H1 (cell line): ENCODE measurements at regions not wholly inside any gene's neighbourhood (a gene's known extent, or its start where the extent isn't known, plus 50 kb on each side); places are given as distances from the start of the nearest gene placed in this dataset.

Experiments used
- CTCF ChIA-PET: fragments of 300-600 bp; sonication (Branson Sonifier 250); formaldehyde crosslinking; loops from one replicate; lab custom pipeline; 2021; ENCODE audit not compliant: partially characterized antibody; lab: Charles Lee
- POLR2A ChIA-PET: fragments of 300-600 bp; sonication (Branson Sonifier 250); formaldehyde crosslinking; loops from one replicate; lab custom pipeline; 2021; ENCODE audit warnings: inconsistent platforms; ENCODE audit not compliant: partially characterized antibody; lab: Charles Lee
- DNase-seq, 2 experiments: peaks; one replicate each; pipeline versions ENCODE4 v3.0.0 to v3.0.0-alpha.2; 2010 to 2022; ENCODE audit warnings: low spot score in 2 of 2, low read depth in 1 of 2, mixed read lengths in 1 of 2
- FAIRE-seq: peaks from 2 replicates; lab custom pipeline; 2011; peaks lifted over from hg19 to GRCh38; lab: Jason Lieb, UNC
- H2AFZ ChIP-seq: 2 replicates; pipeline ENCODE4 v1.8.1; 2012; ENCODE audit warnings: low read length, inconsistent platforms
- H2AK5ac ChIP-seq: 2 replicates; pipeline ENCODE4 v1.6.1; 2013; ENCODE audit warnings: low read depth, low read length
- H2BK120ac ChIP-seq: replicated peaks from 2 replicates; pipeline ENCODE3; 2013; ENCODE audit warnings: low read depth, low read length, inconsistent platforms
- H2BK12ac ChIP-seq: 2 replicates; pipeline ENCODE4 v1.6.1; 2013; ENCODE audit warnings: low read depth, low read length
- H2BK15ac ChIP-seq: 2 replicates; pipeline ENCODE4 v1.6.1; 2013; ENCODE audit warnings: low read length
- H2BK20ac ChIP-seq: 2 replicates; pipeline ENCODE4 v1.6.1; 2013; ENCODE audit warnings: low read length
- H2BK5ac ChIP-seq: 2 replicates; pipeline ENCODE4 v1.6.1; 2013; ENCODE audit warnings: low read depth, low read length
- H3K14ac ChIP-seq: 2 replicates; pipeline ENCODE4 v1.6.1; 2013; ENCODE audit warnings: inconsistent platforms; ENCODE audit not compliant: insufficient read length
- H3K18ac ChIP-seq: 2 replicates; pipeline ENCODE4 v1.6.1; 2013; ENCODE audit warnings: low read length; ENCODE audit errors: extremely low read depth
- H3K23ac ChIP-seq: 2 replicates; pipeline ENCODE4 v1.6.1; 2013; ENCODE audit warnings: inconsistent platforms; ENCODE audit not compliant: insufficient read length
- H3K23me2 ChIP-seq: 2 replicates; pipeline ENCODE4 v1.6.1; 2013; ENCODE audit warnings: low read depth, low read length
- H3K27ac ChIP-seq: 2 replicates; pipeline ENCODE4 v1.6.1; 2011; ENCODE audit warnings: low read depth, low read length, inconsistent platforms
- H3K27me3 ChIP-seq, 4 experiments: replicated peaks in 1 of 4; 1 replicate in 1 of 4; 2 replicates in 3 of 4; pipeline versions ENCODE4 v1.6.1 to v1.8.1; 2011 to 2013; ENCODE audit warnings: low read length in 3 of 4, mild to moderate bottlenecking in 3 of 4, inconsistent platforms in 2 of 4, mixed read lengths in 2 of 4, moderate library complexity in 1 of 4; ENCODE audit not compliant: control insufficient read depth in 3 of 4, insufficient read depth in 3 of 4; ENCODE audit errors: extremely low read depth in 1 of 4
- H3K36me3 ChIP-seq, 4 experiments: 2 replicates each; pipeline versions ENCODE4 v1.6.1 to v1.8.1; 2011 to 2013; ENCODE audit warnings: mild to moderate bottlenecking in 4 of 4, low read length in 3 of 4, moderate library complexity in 2 of 4, control low read depth in 1 of 4, inconsistent platforms in 1 of 4; ENCODE audit not compliant: insufficient read depth in 4 of 4, control insufficient read depth in 2 of 4
- H3K4ac ChIP-seq: replicated peaks from 2 replicates; pipeline ENCODE3; 2013; ENCODE audit warnings: low read length, low read depth, mixed read lengths, inconsistent platforms; ENCODE audit not compliant: insufficient read length
- H3K4me1 ChIP-seq, 4 experiments: replicated peaks in 1 of 4; 1 replicate in 1 of 4; 2 replicates in 3 of 4; pipeline versions ENCODE4 v1.6.1 to v1.8.1; 2011 to 2013; ENCODE audit warnings: low read length in 3 of 4, inconsistent platforms in 2 of 4, mixed read lengths in 1 of 4; ENCODE audit not compliant: insufficient read depth in 4 of 4, control insufficient read depth in 3 of 4
- H3K4me2 ChIP-seq, 2 experiments: 2 replicates each; pipeline versions ENCODE4 v1.6.1 to v1.8.1; 2011 to 2013; ENCODE audit warnings: low read depth in 2 of 2, low read length in 2 of 2, control low read depth in 1 of 2, inconsistent platforms in 1 of 2, mild to moderate bottlenecking in 1 of 2; ENCODE audit not compliant: insufficient read depth in 1 of 2
- H3K4me3 ChIP-seq, 4 experiments: fragments of 200-600, 300-600 bp in 1 of 4; sonication (generic), shearing (Covaris generic), sonication (Bioruptor Twin) in 1 of 4; 2 replicates each; pipeline versions ENCODE4 v1.5.1 to v1.8.1; 2011 to 2016; ENCODE audit warnings: low read length in 4 of 4, low read depth in 3 of 4, control low read depth in 2 of 4, inconsistent platforms in 2 of 4, mild to moderate bottlenecking in 2 of 4, mixed read lengths in 1 of 4, moderate library complexity in 1 of 4; ENCODE audit not compliant: insufficient read depth in 2 of 4; ENCODE audit errors: extremely low read depth in 1 of 4
- H3K56ac ChIP-seq: replicated peaks from 2 replicates; pipeline ENCODE3; 2013; ENCODE audit warnings: low read depth, mild to moderate bottlenecking, mixed read lengths, low read length, inconsistent platforms; ENCODE audit not compliant: insufficient read length
- H3K79me1 ChIP-seq: 2 replicates; pipeline ENCODE4 v1.6.1; 2013; ENCODE audit warnings: low read depth, low read length, control low read depth
- H3K79me2 ChIP-seq, 2 experiments: 2 replicates each; pipeline versions ENCODE4 v1.6.1 to v1.8.1; 2012 to 2013; ENCODE audit warnings: low read length in 2 of 2, mild to moderate bottlenecking in 2 of 2, inconsistent platforms in 1 of 2; ENCODE audit not compliant: insufficient read depth in 2 of 2, control insufficient read depth in 1 of 2
- H3K9ac ChIP-seq, 4 experiments: replicated peaks in 1 of 4; 1 replicate in 1 of 4; 2 replicates in 3 of 4; pipeline versions ENCODE4 v1.6.1 to v1.8.1; 2011 to 2013; ENCODE audit warnings: low read depth in 3 of 4, low read length in 3 of 4, control low read depth in 2 of 4, mild to moderate bottlenecking in 2 of 4, moderate library complexity in 2 of 4, inconsistent platforms in 1 of 4; ENCODE audit errors: extremely low read depth in 1 of 4
- H3K9me3 ChIP-seq, 2 experiments: 2 replicates each; pipeline versions ENCODE4 v1.6.1 to v1.8.1; 2012 to 2013; ENCODE audit warnings: mild to moderate bottlenecking in 2 of 2, moderate library complexity in 2 of 2, control low read depth in 1 of 2, inconsistent platforms in 1 of 2, low read depth in 1 of 2, low read length in 1 of 2, mixed read lengths in 1 of 2; ENCODE audit not compliant: insufficient read depth in 2 of 2
- H4K20me1 ChIP-seq, 2 experiments: replicated peaks in 1 of 2; 2 replicates each; pipeline versions ENCODE3 to v1.8.1; 2011 to 2013; ENCODE audit warnings: inconsistent platforms in 2 of 2, low read length in 2 of 2, mild to moderate bottlenecking in 1 of 2; ENCODE audit not compliant: insufficient read depth in 2 of 2, control insufficient read depth in 1 of 2
- H4K5ac ChIP-seq: 2 replicates; pipeline ENCODE4 v1.6.1; 2013; ENCODE audit warnings: low read length, low read depth, mixed read lengths, inconsistent platforms; ENCODE audit not compliant: insufficient read length
- H4K8ac ChIP-seq: 2 replicates; pipeline ENCODE4 v1.8.0; 2013; ENCODE audit warnings: mild to moderate bottlenecking, moderate library complexity, low read length, inconsistent platforms; ENCODE audit not compliant: insufficient read depth; ENCODE audit errors: extremely low read depth
- H4K91ac ChIP-seq: replicated peaks from 2 replicates; pipeline ENCODE3; 2013; ENCODE audit warnings: low read length, mixed read lengths, inconsistent platforms; ENCODE audit not compliant: insufficient read length
- CBX8 ChIP-seq: fragments of 300-800, 300-1000 bp; sonication (generic); IDR thresholded peaks from 2 replicates; pipeline ENCODE4 v1.7.1; 2016; ENCODE audit warnings: low read depth, low read length, borderline replicate concordance
- E2F6 ChIP-seq: IDR thresholded peaks from 2 replicates; pipeline ENCODE4 v1.6.1; 2012; ENCODE audit warnings: inconsistent platforms
- JUN ChIP-seq: IDR thresholded peaks from 2 replicates; pipeline ENCODE4 v1.6.1; 2011; ENCODE audit warnings: low read depth, mild to moderate bottlenecking, improper control_type of control experiment, low read length
- NRF1 ChIP-seq: IDR thresholded peaks from 2 replicates; pipeline ENCODE4 v1.6.1; 2011; ENCODE audit warnings: mild to moderate bottlenecking, low read depth, low read length, improper control_type of control experiment
- TAF7 ChIP-seq: optimal IDR thresholded peaks from 2 replicates; pipeline ENCODE3; 2011; ENCODE audit warnings: low read depth, mild to moderate bottlenecking, inconsistent platforms, low read length, moderate library complexity, borderline replicate concordance
- WGBS, 2 experiments: shearing (Covaris generic) in 1 of 2; methylation state at CpG; one replicate each; pipeline versions ENCODE4 v1.1.6 to v1.1.7; 2013 to 2015; ENCODE audit warnings: low lambda C conversion rate in 2 of 2, mixed read lengths in 2 of 2, inconsistent platforms in 1 of 2, low coverage in 1 of 2, missing lambda C conversion rate in 1 of 2; ENCODE audit not compliant: insufficient replicate concordance in 2 of 2, insufficient coverage in 1 of 2, insufficient read length in 1 of 2; ENCODE audit errors: extremely low coverage in 1 of 2, missing lambda C conversion rate in 1 of 2; 5-methylcytosine and 5-hydroxymethylcytosine counted together

DNA sequence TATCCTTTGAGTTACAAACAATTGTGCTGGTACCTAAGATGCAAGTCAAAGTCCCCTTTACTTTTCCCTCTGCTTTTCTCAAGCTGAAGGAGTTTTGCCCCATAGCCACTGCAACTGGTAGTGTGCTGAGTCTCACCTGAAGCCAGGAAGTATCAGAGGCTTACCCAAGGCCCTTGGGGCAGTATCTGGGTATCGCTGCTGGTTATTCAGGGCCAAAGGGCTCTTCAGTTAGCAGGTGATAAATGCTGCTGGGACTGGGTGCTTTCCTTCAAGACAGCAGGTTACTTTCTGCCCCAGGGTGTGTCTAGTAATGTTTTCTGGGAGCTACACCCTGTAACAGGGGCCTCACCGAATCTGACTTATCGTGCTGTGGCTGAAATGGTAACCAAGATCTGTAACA lies 90.4 kb upstream of the SLC6A14 start:
- Histone ChIP-seq H2AK5ac (no peak overlapping the region), H3K79me2 (no peaks in the 10 kb centered on the region), H2AFZ (no peak overlapping the region), H3K27me3 (no peaks in the 10 kb centered on the region), H4K5ac (no peak overlapping the region), H3K9ac (no peak overlapping the region), H3K14ac (no peak overlapping the region), H3K4me3 (no peak overlapping the region), H3K4me1 (no peaks in the 10 kb centered on the region), H4K20me1 (no peaks in the 10 kb centered on the region), H3K23me2 (no peaks in the 10 kb centered on the region), H2BK15ac (no peak overlapping the region), H3K18ac (no peak overlapping the region), H3K4ac (no peak overlapping the region), H2BK12ac (no peak overlapping the region), H2BK5ac (no peak overlapping the region), H4K8ac (no peak overlapping the region), H3K56ac (no peak overlapping the region), H3K9me3 (no peaks in the 10 kb centered on the region), H2BK120ac (no peak overlapping the region), H2BK20ac (no peak overlapping the region), H3K4me2 (no peak overlapping the region), H3K36me3 (no peaks in the 10 kb centered on the region), H3K23ac (no peak overlapping the region), H3K79me1 (no peaks in the 10 kb centered on the region), H3K27ac (no peak overlapping the region), H4K91ac (no peak overlapping the region)
- FAIRE-seq (no peak), DNase-seq (no peak)
- CTCF ChIA-PET = no interaction called here
- WGBS, 2 experiments = 85% methylated on average over 3 of the region's 3 CpGs; no CpG with 5 or more reads in 1 of the 2 experiments
- TF ChIP-seq JUN (no peak), NRF1 (no peak), E2F6 (no peak), TAF7 (no peak), CBX8 (no peak)
- POLR2A ChIA-PET = no interaction called here
